Peyer's patch (tissue), 4 donors: ENCODE measurements at regions not wholly inside any gene's neighbourhood (a gene's known extent, or its start where the extent isn't known, plus 50 kb on each side); places are given as distances from the start of the nearest gene placed in this dataset.

Experiments
- CTCF ChIP-seq, 6 experiments: fragments of 450-650 bp in 4 of 6; fragments of 200-600 bp in 2 of 6; sonication (generic) in 1 of 6; IDR thresholded peaks; one replicate each; pipeline ENCODE4 v1.5.1; 2017 to 2019; ENCODE audit warnings: antibody characterized with exemption in 6 of 6, mild to moderate bottlenecking in 3 of 6, moderate library complexity in 1 of 6
- POLR2A ChIP-seq, 2 donors: fragments of 450-650 bp; IDR thresholded peaks; one replicate each; pipeline ENCODE4 v1.5.1; 2017; ENCODE audit warnings: antibody characterized with exemption in 2 of 2, mild to moderate bottlenecking in 2 of 2, moderate library complexity in 2 of 2

- no peak for TF ChIP-seq CTCF (IDR thresholded peaks at IDR 0.05)
- no peak for TF ChIP-seq POLR2A (IDR thresholded peaks at IDR 0.05)
Observed at GRCh38 chr12:73665193-73665592, 872.4 kb upstream of the ATXN7L3B start.
